ENCODE measurements at regions not wholly inside any gene's neighbourhood (a gene's known extent, or its start where the extent isn't known, plus 50 kb on each side); places are given as distances from the start of the nearest gene placed in this dataset.

GRCh38 chr18:24582771-24583170, 122.3 kb downstream of the HRH4 start:
- TF ChIP-seq POLR2AphosphoS5 (IDR thresholded peaks at IDR 0.05; ENCODE audit: low read depth, low read length) (no peak), REST (IDR thresholded peaks at IDR 0.05; ENCODE audit: insufficient read depth in 1 of 2, low read depth in 2 of 2, low read length in 2 of 2) (no peak), TAF1 (IDR thresholded peaks at IDR 0.05; ENCODE audit: borderline replicate concordance, insufficient read depth, low read length) (no peak), FOXP2 (optimal IDR thresholded peaks at IDR 0.05; ENCODE audit: borderline replicate concordance, extremely low read depth, extremely low read length, insufficient read depth) (no peak), SIN3A (IDR thresholded peaks at IDR 0.05; ENCODE audit: borderline replicate concordance, insufficient read depth, low read length) (no peak)
